WTC11 (cell line): ENCODE measurements at regions not wholly inside any gene's neighbourhood (a gene's known extent, or its start where the extent isn't known, plus 50 kb on each side); places are given as distances from the start of the nearest gene placed in this dataset.

Experiments used
- ATAC-seq: fragments of 200-7000 bp; cut with Tn5 transposase; 2 replicates; pipeline ENCODE4 v1.10.0; 2021; ENCODE audit warnings: mild to moderate bottlenecking, moderate library complexity
- CTCF ChIA-PET: fragments of 300-600 bp; sonication (Branson Sonifier 250); formaldehyde crosslinking; loops from one replicate; lab custom pipeline; 2021; ENCODE audit warnings: antibody characterized with exemption; lab: Charles Lee
- POLR2A ChIA-PET: fragments of 350-600 bp; sonication (Branson Sonifier 250); formaldehyde crosslinking; loops from one replicate; lab custom pipeline; 2021; ENCODE audit warnings: antibody characterized with exemption; lab: Charles Lee
- DNase-seq: peaks from one replicate; pipeline ENCODE4 v3.0.0; 2021; ENCODE audit warnings: low spot score
- H3K27ac Mint-ChIP-seq: 2 replicates; pipeline ENCODE4 v1.8.0; 2021; ENCODE audit warnings: mixed read lengths
- H3K27me3 Mint-ChIP-seq: 2 replicates; pipeline ENCODE4 v1.8.0; 2021; ENCODE audit warnings: low read depth, mild to moderate bottlenecking, moderate library complexity, mixed read lengths
- H3K36me3 Mint-ChIP-seq: 2 replicates; pipeline ENCODE4 v1.8.0; 2021; ENCODE audit warnings: mixed read lengths
- H3K4me1 Mint-ChIP-seq: 2 replicates; pipeline ENCODE4 v1.8.0; 2022; ENCODE audit warnings: mixed read lengths
- H3K4me3 Mint-ChIP-seq: 2 replicates; pipeline ENCODE4 v1.8.0; 2021; ENCODE audit warnings: mild to moderate bottlenecking, moderate library complexity, mixed read lengths
- H3K9me3 Mint-ChIP-seq: 2 replicates; pipeline ENCODE4 v1.8.0; 2021; ENCODE audit warnings: mixed read lengths
- AR ChIP-seq: fragments of 250-450 bp; sonication (Bioruptor Pico); IDR thresholded peaks from 2 replicates; pipeline ENCODE4 v1.9.0; 2021; ENCODE audit warnings: mild to moderate bottlenecking
- ARID4B ChIP-seq: sonication (generic); formaldehyde crosslinking; IDR thresholded peaks from 2 replicates; pipeline ENCODE4 v1.8.0; 2023; ENCODE audit warnings: missing genetic modification reagents, mild to moderate bottlenecking, borderline replicate concordance
- ATF2 ChIP-seq: sonication (generic); formaldehyde crosslinking; IDR thresholded peaks from 2 replicates; pipeline ENCODE4 v1.8.1; 2022; ENCODE audit warnings: low read depth, missing genetic modification reagents, borderline replicate concordance
- CREM ChIP-seq: sonication (generic); formaldehyde crosslinking; IDR thresholded peaks from 2 replicates; pipeline ENCODE4 v1.8.1; 2022; ENCODE audit warnings: mild to moderate bottlenecking, missing genetic modification reagents, moderate library complexity
- ELF4 ChIP-seq: sonication (generic); formaldehyde crosslinking; IDR thresholded peaks from 2 replicates; pipeline ENCODE4 v1.8.1; 2022; ENCODE audit warnings: low read depth, mild to moderate bottlenecking, moderate library complexity, missing genetic modification reagents
- GABPB1 ChIP-seq: sonication (generic); formaldehyde crosslinking; IDR thresholded peaks from 2 replicates; pipeline ENCODE4 v1.8.1; 2023; ENCODE audit warnings: mild to moderate bottlenecking, missing genetic modification reagents
- HMGXB4 ChIP-seq: sonication (generic); formaldehyde crosslinking; IDR thresholded peaks from 2 replicates; pipeline ENCODE4 v1.8.1; 2023; ENCODE audit warnings: mild to moderate bottlenecking, moderate library complexity, missing genetic modification reagents
- MAX ChIP-seq: sonication (generic); formaldehyde crosslinking; IDR thresholded peaks from 2 replicates; pipeline ENCODE4 v1.8.0; 2022; ENCODE audit warnings: mild to moderate bottlenecking, missing genetic modification reagents
- MYBL2 ChIP-seq: sonication (generic); formaldehyde crosslinking; IDR thresholded peaks from 2 replicates; pipeline ENCODE4 v1.8.1; 2023; ENCODE audit warnings: mild to moderate bottlenecking, moderate library complexity, missing genetic modification reagents
- RORB ChIP-seq: fragments of 250-450 bp; sonication (Bioruptor Pico); IDR thresholded peaks from 2 replicates; pipeline ENCODE4 v1.9.0; 2021; ENCODE audit warnings: mild to moderate bottlenecking
- SMAD3 ChIP-seq: sonication (generic); formaldehyde crosslinking; IDR thresholded peaks from 2 replicates; pipeline ENCODE4 v1.8.0; 2022; ENCODE audit warnings: missing genetic modification reagents, mild to moderate bottlenecking, borderline replicate concordance
- SMAD4 ChIP-seq: sonication (generic); formaldehyde crosslinking; IDR thresholded peaks from 2 replicates; pipeline ENCODE4 v1.8.0; 2022; ENCODE audit warnings: mild to moderate bottlenecking, missing genetic modification reagents
- ZNF138 ChIP-seq: sonication (generic); formaldehyde crosslinking; conservative IDR thresholded peaks from 2 replicates; pipeline ENCODE4 v1.8.1; 2022; ENCODE audit warnings: mild to moderate bottlenecking, moderate library complexity, missing genetic modification reagents
- ZNF281 ChIP-seq: sonication (generic); formaldehyde crosslinking; IDR thresholded peaks from 2 replicates; pipeline ENCODE4 v1.8.0; 2023; ENCODE audit warnings: mild to moderate bottlenecking, missing genetic modification reagents

- no peak for TF ChIP-seq MAX (CRISPR knock-in tag)
Measured at GRCh38 chr4:31341601-31342359, 621.6 kb downstream of the PCDH7 start (continued).

- Mint-ChIP-seq H3K27me3 (peaks cover 4% of the 10 kb centered on the region), H3K36me3 (peaks cover 22% of the 10 kb centered on the region), H3K9me3 (peaks cover 39% of the 10 kb centered on the region), H3K4me1 (peaks cover 5% of the 10 kb centered on the region; the same call in 1 of the 2 replicates), H3K27ac (no peak overlapping the region), H3K4me3 (no peak overlapping the region)
- no peak for ATAC-seq
- POLR2A ChIA-PET: no interaction called here
- TF ChIP-seq SMAD4 (no peak), HMGXB4 (CRISPR knock-in tag) (no peak), RORB (CRISPR knock-in tag) (no peak), ELF4 (CRISPR knock-in tag) (no peak), AR (CRISPR knock-in tag) (no peak), CREM (CRISPR knock-in tag) (no peak), GABPB1 (CRISPR knock-in tag) (no peak), ARID4B (no peak), ZNF281 (no peak), MYBL2 (CRISPR knock-in tag) (no peak), ATF2 (CRISPR knock-in tag) (no peak), ZNF138 (CRISPR knock-in tag) (no peak), SMAD3 (CRISPR knock-in tag) (no peak)
- TF ChIP-seq, all 79 proteins: peak for 0
- no peak for DNase-seq
- CTCF ChIA-PET: no interaction called here
Measured at GRCh38 chr4:31343061-31343460, 622.9 kb downstream of the PCDH7 start.
